Motor neuron (in vitro differentiated cells): ENCODE measurements at regions not wholly inside any gene's neighbourhood (a gene's known extent, or its start where the extent isn't known, plus 50 kb on each side); places are given as distances from the start of the nearest gene placed in this dataset.
A peak's percentile ranks its signal among the peaks of the same experiment; 100 is the strongest.

ENCODE experiments used
- ATAC-seq, 8 experiments: fragments of 200-7000 bp; cut with Tn5 transposase; replicated peaks in 6 of 8; 2 replicates each; pipeline ENCODE4 v1.8.0; 2021; ENCODE audit warnings: mild to moderate bottlenecking in 8 of 8, moderate library complexity in 8 of 8
- H3K27ac ChIP-seq, 2 donors: fragments of 250-450 bp; sonication (Bioruptor Pico); 2 replicates each; pipeline ENCODE4 v1.9.0; 2021; ENCODE audit warnings: antibody characterized with exemption in 2 of 2, mild to moderate bottlenecking in 2 of 2, moderate library complexity in 1 of 2
- H3K4me1 ChIP-seq, 2 donors: fragments of 250-450 bp; sonication (Bioruptor Pico); replicated peaks in 1 of 2; 2 replicates each; pipeline ENCODE4 v1.6.1; 2021; ENCODE audit warnings: antibody characterized with exemption in 2 of 2, mild to moderate bottlenecking in 2 of 2, moderate library complexity in 1 of 2
- H3K4me3 ChIP-seq, 5 donors: fragments of 250-450 bp; sonication (Bioruptor Pico); 2 replicates each; pipeline ENCODE4 v1.9.0; 2021; ENCODE audit warnings: antibody characterized with exemption in 5 of 5, mild to moderate bottlenecking in 5 of 5, moderate library complexity in 4 of 5
- WGBS, 10 experiments: fragments of 450-650 bp; shearing (Covaris generic); methylation state at CpG; one replicate each; pipeline ENCODE4 v1.0.0; 2022; 5-methylcytosine and 5-hydroxymethylcytosine counted together
- in situ Hi-C, 9 experiments: fragments of 400-800 bp; cut with MboI; loops; one replicate each; pipeline ENCODE4 v1.15.0; 2021; ENCODE audit warnings: low sequenced_read_pairs in 9 of 9, low pct_unique_long_range_greater_than_20kb in 2 of 9; ENCODE audit not compliant: unreplicated experiment in 9 of 9

GRCh38 chr11:27771516-27771915 lies 71.3 kb upstream of the BDNF start:
- in situ Hi-C loops, result no loop called here
- Histone ChIP-seq H3K4me1 (no peaks in the 10 kb centered on the region), H3K4me3 (no peak overlapping the region), H3K27ac (no peak overlapping the region)
- ATAC-seq, result peak in 3 of 8 experiments; percentile 42 to 70 (median 46)

GRCh38 chr11:27770576-27770975 lies 70.3 kb upstream of the BDNF start:
- Histone ChIP-seq H3K4me3 (no peak overlapping the region), H3K27ac (no peak overlapping the region), H3K4me1 (no peaks in the 10 kb centered on the region)
- 20 to 100% (median 46%) methylated on average over 1 to 4 of the region's 4 CpGs; no CpG with 5 or more reads in 2 of the 10 experiments for WGBS, 10 experiments
- in situ Hi-C loops, result no loop called here
- no peak for ATAC-seq

- H3K4me1 ChIP-seq, result no peaks in the 10 kb centered on the region
- H3K27ac ChIP-seq, result no peak overlapping the region
- H3K4me3 ChIP-seq, result no peak overlapping the region
- in situ Hi-C loops, result no loop called here
- ATAC-seq, result no peak
These were observed 63.5 kb upstream of the BDNF start for GRCh38 chr11:27763736-27764135.

- Histone ChIP-seq H3K27ac (no peak overlapping the region), H3K4me3 (no peak overlapping the region), H3K4me1 (no peaks in the 10 kb centered on the region)
- 29 to 93% (median 86%) methylated on average over 1 to 6 of the region's 6 CpGs; no CpG with 5 or more reads in 1 of the 10 experiments for WGBS, 10 experiments
- in situ Hi-C loops, result no loop called here
- no peak for ATAC-seq
These were observed 61.1 kb upstream of the BDNF start for GRCh38 chr11:27761356-27761755.

- Histone ChIP-seq H3K4me1 (no peaks in the 10 kb centered on the region), H3K27ac (no peak overlapping the region), H3K4me3 (no peak overlapping the region)
- in situ Hi-C loops, result no loop called here
- peak in 1 of 8 experiments; percentile 33 for ATAC-seq
- WGBS, 10 experiments, result 0 to 94% (median 75%) methylated on average over 1 to 2 of the region's 2 CpGs; no CpG with 5 or more reads in 1 of the 10 experiments
These were observed 57.7 kb upstream of the BDNF start for GRCh38 chr11:27757953-27758352.

GRCh38 chr11:27754035-27755017 lies 54.1 kb upstream of the BDNF start:
- H3K4me3 ChIP-seq, result no peak overlapping the region
- 0 to 100% (median 55%) methylated on average over 1 to 8 of the region's 13 CpGs for WGBS, 10 experiments
- no peaks in the 10 kb centered on the region for H3K4me1 ChIP-seq
- in situ Hi-C loops, result no loop called here
- ATAC-seq, result no peak
- no peak overlapping the region for H3K27ac ChIP-seq
